ENCODE measurements at regions not wholly inside any gene's neighbourhood (a gene's known extent, or its start where the extent isn't known, plus 50 kb on each side); places are given as distances from the start of the nearest gene placed in this dataset.

- Histone ChIP-seq H3K9ac (ENCODE audit: low read depth, low read length) (no peak overlapping the region), H3K4me3 (ENCODE audit: low read depth in 1 of 2, low read length in 2 of 2) (no peak overlapping the region), H3K27me3 (ENCODE audit: insufficient read depth, low read length, poor library complexity) (no peaks in the 10 kb centered on the region), H3K4me2 (ENCODE audit: insufficient read depth, low read length) (no peak overlapping the region), H4K20me1 (ENCODE audit: insufficient read depth, low read length) (no peaks in the 10 kb centered on the region), H3K36me3 (ENCODE audit: insufficient read depth, low read length) (no peaks in the 10 kb centered on the region), H2AFZ (ENCODE audit: low read depth, low read length) (no peak overlapping the region), H3K4me1 (ENCODE audit: insufficient read depth, low read length) (no peaks in the 10 kb centered on the region), H3K27ac (ENCODE audit: low read length) (no peak overlapping the region), H3K9me3 (ENCODE audit: insufficient read depth, low read length, severe bottlenecking) (no peaks in the 10 kb centered on the region), H3K79me2 (ENCODE audit: insufficient read depth, low read length) (no peaks in the 10 kb centered on the region)
- DNase-seq (no peak), ATAC-seq (ENCODE audit: insufficient read depth, low read depth) (no peak)
- TF ChIP-seq CTCF (IDR thresholded peaks at IDR 0.05; ENCODE audit: borderline replicate concordance, extremely low read depth, low read length, poor library complexity, severe bottlenecking) (no peak), EZH2 (IDR thresholded peaks at IDR 0.05; ENCODE audit: borderline replicate concordance, low read depth, low read length, severe bottlenecking) (no peak)
These were observed 598.3 kb upstream of the ZP4 start for GRCh38 chr1:238489006-238489405.

GRCh38 chr1:238488401-238488800, 597.7 kb upstream of the ZP4 start:
- H3K27me3 ChIP-seq (ENCODE audit: insufficient read depth, low read length, poor library complexity) = no peaks in the 10 kb centered on the region
- ATAC-seq (ENCODE audit: insufficient read depth, low read depth) (no peak), DNase-seq (no peak)
- TF ChIP-seq EZH2 (IDR thresholded peaks at IDR 0.05; ENCODE audit: borderline replicate concordance, low read depth, low read length, severe bottlenecking) = no peak
- TF ChIP-seq CTCF (IDR thresholded peaks at IDR 0.05; ENCODE audit: borderline replicate concordance, extremely low read depth, low read length, poor library complexity, severe bottlenecking) = no peak
- H3K36me3 ChIP-seq (ENCODE audit: insufficient read depth, low read length) = no peaks in the 10 kb centered on the region
- H3K4me3 ChIP-seq (ENCODE audit: low read depth in 1 of 2, low read length in 2 of 2) = no peak overlapping the region
- H4K20me1 ChIP-seq (ENCODE audit: insufficient read depth, low read length) = no peaks in the 10 kb centered on the region
- H3K4me2 ChIP-seq (ENCODE audit: insufficient read depth, low read length) = no peak overlapping the region
- no peaks in the 10 kb centered on the region for H3K9me3 ChIP-seq (ENCODE audit: insufficient read depth, low read length, severe bottlenecking)
- H3K9ac ChIP-seq (ENCODE audit: low read depth, low read length) = no peak overlapping the region
- H3K79me2 ChIP-seq (ENCODE audit: insufficient read depth, low read length) = no peaks in the 10 kb centered on the region
- H3K27ac ChIP-seq (ENCODE audit: low read length) = no peak overlapping the region
- H3K4me1 ChIP-seq (ENCODE audit: insufficient read depth, low read length) = no peaks in the 10 kb centered on the region
- no peak overlapping the region; the same call in 1 of the 2 replicates for H2AFZ ChIP-seq (ENCODE audit: low read depth, low read length)

GRCh38 chr1:238487931-238488330, 597.2 kb upstream of the ZP4 start:
- no peak for DNase-seq
- no peak overlapping the region for H3K27ac ChIP-seq (ENCODE audit: low read length)
- no peak overlapping the region; the same call in 1 of the 2 replicates for H2AFZ ChIP-seq (ENCODE audit: low read depth, low read length)
- no peaks in the 10 kb centered on the region for H3K4me1 ChIP-seq (ENCODE audit: insufficient read depth, low read length)
- no peak overlapping the region for H3K4me3 ChIP-seq (ENCODE audit: low read depth in 1 of 2, low read length in 2 of 2)
- no peaks in the 10 kb centered on the region for H4K20me1 ChIP-seq (ENCODE audit: insufficient read depth, low read length)
- ATAC-seq (ENCODE audit: insufficient read depth, low read depth) = no peak
- no peaks in the 10 kb centered on the region for H3K36me3 ChIP-seq (ENCODE audit: insufficient read depth, low read length)
- TF ChIP-seq CTCF (IDR thresholded peaks at IDR 0.05; ENCODE audit: borderline replicate concordance, extremely low read depth, low read length, poor library complexity, severe bottlenecking) (no peak), EZH2 (IDR thresholded peaks at IDR 0.05; ENCODE audit: borderline replicate concordance, low read depth, low read length, severe bottlenecking) (no peak)
- no peaks in the 10 kb centered on the region for H3K9me3 ChIP-seq (ENCODE audit: insufficient read depth, low read length, severe bottlenecking)
- H3K9ac ChIP-seq (ENCODE audit: low read depth, low read length) = no peak overlapping the region
- no peaks in the 10 kb centered on the region for H3K79me2 ChIP-seq (ENCODE audit: insufficient read depth, low read length)
- no peak overlapping the region for H3K4me2 ChIP-seq (ENCODE audit: insufficient read depth, low read length)
- H3K27me3 ChIP-seq (ENCODE audit: insufficient read depth, low read length, poor library complexity) = no peaks in the 10 kb centered on the region

GRCh38 chr1:238485912-238486209, 595.1 kb upstream of the ZP4 start:
- no peaks in the 10 kb centered on the region for H4K20me1 ChIP-seq (ENCODE audit: insufficient read depth, low read length)
- no peak for ATAC-seq (ENCODE audit: insufficient read depth, low read depth)
- TF ChIP-seq CTCF (IDR thresholded peaks at IDR 0.05; ENCODE audit: borderline replicate concordance, extremely low read depth, low read length, poor library complexity, severe bottlenecking) = no peak
- TF ChIP-seq EZH2 (IDR thresholded peaks at IDR 0.05; ENCODE audit: borderline replicate concordance, low read depth, low read length, severe bottlenecking) = no peak
- no peaks in the 10 kb centered on the region for H3K27me3 ChIP-seq (ENCODE audit: insufficient read depth, low read length, poor library complexity)
- H3K4me1 ChIP-seq (ENCODE audit: insufficient read depth, low read length) = no peaks in the 10 kb centered on the region
- no peaks in the 10 kb centered on the region for H3K79me2 ChIP-seq (ENCODE audit: insufficient read depth, low read length)
- no peak overlapping the region for H2AFZ ChIP-seq (ENCODE audit: low read depth, low read length)
- no peaks in the 10 kb centered on the region for H3K9me3 ChIP-seq (ENCODE audit: insufficient read depth, low read length, severe bottlenecking)
- H3K9ac ChIP-seq (ENCODE audit: low read depth, low read length) = no peak overlapping the region
- no peak overlapping the region for H3K4me3 ChIP-seq (ENCODE audit: low read depth in 1 of 2, low read length in 2 of 2)
- no peak overlapping the region for H3K27ac ChIP-seq (ENCODE audit: low read length)
- H3K4me2 ChIP-seq (ENCODE audit: insufficient read depth, low read length) = no peak overlapping the region
- no peak for DNase-seq
- no peaks in the 10 kb centered on the region for H3K36me3 ChIP-seq (ENCODE audit: insufficient read depth, low read length)

Data from DND-41 (cell line).